ENCODE measurements at regions not wholly inside any gene's neighbourhood (a gene's known extent, or its start where the extent isn't known, plus 50 kb on each side); places are given as distances from the start of the nearest gene placed in this dataset.

DNA sequence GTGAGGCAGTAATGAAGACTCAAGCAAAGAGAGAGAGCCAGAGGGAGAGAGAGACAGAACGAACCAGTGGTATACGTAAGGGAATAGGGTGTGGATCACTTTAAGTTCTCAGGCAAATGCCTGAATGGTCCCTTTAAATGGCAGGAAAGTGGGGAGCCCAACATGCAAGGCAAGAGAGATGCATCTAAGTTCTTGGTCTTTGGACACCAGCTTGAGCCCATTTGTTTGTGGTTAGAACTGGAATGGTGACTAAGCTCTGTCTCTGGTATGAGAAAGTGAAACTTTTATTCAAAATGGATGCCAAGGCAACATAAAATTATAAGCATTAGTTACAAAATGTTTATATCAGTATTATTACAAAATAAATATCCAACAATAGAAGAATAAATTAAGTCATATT lies 192.2 kb upstream of the ALG10 start:
- Mint-ChIP-seq H3K36me3 (ENCODE audit: low read depth, unreplicated experiment) (no peaks in the 10 kb centered on the region), H3K27ac (ENCODE audit: unreplicated experiment) (peak overlapping the region; percentile 87), H3K4me1 (ENCODE audit: low read depth, unreplicated experiment) (peaks cover 15% of the 10 kb centered on the region), H3K9me3 (ENCODE audit: unreplicated experiment) (no peaks in the 10 kb centered on the region), H3K27me3 (ENCODE audit: low read depth, unreplicated experiment) (no peaks in the 10 kb centered on the region), H3K4me3 (ENCODE audit: unreplicated experiment) (no peak overlapping the region)
- no peak overlapping the region for H3K4me3 ChIP-seq (ENCODE audit: insufficient read depth, low read depth, low read length)
- H3K4me2 ChIP-seq (ENCODE audit: low read length): no peak overlapping the region
- H3K27me3 ChIP-seq (ENCODE audit: insufficient read depth, low read length): no peaks in the 10 kb centered on the region
- H3K9me3 ChIP-seq (ENCODE audit: insufficient read depth, low read depth, low read length): no peaks in the 10 kb centered on the region
- H3K9ac ChIP-seq (ENCODE audit: low read length): no peak overlapping the region
- H3K36me3 ChIP-seq (ENCODE audit: insufficient read depth, low read length): no peaks in the 10 kb centered on the region
- TF ChIP-seq, protein P1, sequence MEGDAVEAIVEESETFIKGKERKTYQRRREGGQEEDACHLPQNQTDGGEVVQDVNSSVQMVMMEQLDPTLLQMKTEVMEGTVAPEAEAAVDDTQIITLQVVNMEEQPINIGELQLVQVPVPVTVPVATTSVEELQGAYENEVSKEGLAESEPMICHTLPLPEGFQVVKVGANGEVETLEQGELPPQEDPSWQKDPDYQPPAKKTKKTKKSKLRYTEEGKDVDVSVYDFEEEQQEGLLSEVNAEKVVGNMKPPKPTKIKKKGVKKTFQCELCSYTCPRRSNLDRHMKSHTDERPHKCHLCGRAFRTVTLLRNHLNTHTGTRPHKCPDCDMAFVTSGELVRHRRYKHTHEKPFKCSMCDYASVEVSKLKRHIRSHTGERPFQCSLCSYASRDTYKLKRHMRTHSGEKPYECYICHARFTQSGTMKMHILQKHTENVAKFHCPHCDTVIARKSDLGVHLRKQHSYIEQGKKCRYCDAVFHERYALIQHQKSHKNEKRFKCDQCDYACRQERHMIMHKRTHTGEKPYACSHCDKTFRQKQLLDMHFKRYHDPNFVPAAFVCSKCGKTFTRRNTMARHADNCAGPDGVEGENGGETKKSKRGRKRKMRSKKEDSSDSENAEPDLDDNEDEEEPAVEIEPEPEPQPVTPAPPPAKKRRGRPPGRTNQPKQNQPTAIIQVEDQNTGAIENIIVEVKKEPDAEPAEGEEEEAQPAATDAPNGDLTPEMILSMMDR (IDR thresholded peaks at IDR 0.05; ENCODE audit: insufficient read depth, low read depth, low read length): no peak
- TF ChIP-seq EZH2 (IDR thresholded peaks at IDR 0.05; ENCODE audit: insufficient read depth, low read length): no peak
- DNase-seq (ENCODE audit: low read depth) (no peak), FAIRE-seq (no peak)
- no peaks in the 10 kb centered on the region for H3K79me2 ChIP-seq (ENCODE audit: insufficient read depth, low read length)
- H2AFZ ChIP-seq (ENCODE audit: low read depth, low read length): no peak overlapping the region
- H3K27ac ChIP-seq (ENCODE audit: low read depth, low read length): no peak overlapping the region
- H3K4me1 ChIP-seq (ENCODE audit: insufficient read depth, low read length): no peaks in the 10 kb centered on the region
- H4K20me1 ChIP-seq (ENCODE audit: insufficient read depth, low read length): no peaks in the 10 kb centered on the region

DNA sequence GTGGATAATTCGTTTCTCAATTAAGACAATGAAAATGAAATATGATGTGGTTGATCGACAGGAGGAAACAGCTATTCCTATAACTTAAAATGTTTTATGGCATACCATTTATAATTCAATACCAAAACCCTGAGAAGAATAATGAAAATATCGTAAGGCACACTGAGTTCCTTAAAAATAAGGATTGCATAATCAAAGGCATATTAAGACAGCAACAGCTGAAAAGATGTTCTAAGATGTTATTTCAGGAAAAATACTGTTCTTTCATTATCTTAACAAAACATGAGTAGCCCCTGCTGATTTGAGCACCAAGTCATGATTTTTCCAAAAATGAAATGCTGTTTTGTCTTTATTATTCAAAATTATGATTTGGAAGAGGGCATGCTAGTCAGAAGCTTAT lies 189.4 kb upstream of the ALG10 start:
- Mint-ChIP-seq H3K27me3 (ENCODE audit: low read depth, unreplicated experiment) (no peaks in the 10 kb centered on the region), H3K27ac (ENCODE audit: unreplicated experiment) (no peak overlapping the region), H3K9me3 (ENCODE audit: unreplicated experiment) (no peaks in the 10 kb centered on the region), H3K4me1 (ENCODE audit: low read depth, unreplicated experiment) (peaks cover 5% of the 10 kb centered on the region), H3K4me3 (ENCODE audit: unreplicated experiment) (no peak overlapping the region), H3K36me3 (ENCODE audit: low read depth, unreplicated experiment) (no peaks in the 10 kb centered on the region)
- H3K9ac ChIP-seq (ENCODE audit: low read length): no peak overlapping the region
- no peak overlapping the region for H2AFZ ChIP-seq (ENCODE audit: low read depth, low read length)
- no peak for TF ChIP-seq EZH2 (IDR thresholded peaks at IDR 0.05; ENCODE audit: insufficient read depth, low read length)
- TF ChIP-seq, protein P1 (IDR thresholded peaks at IDR 0.05; ENCODE audit: insufficient read depth, low read depth, low read length): no peak
- H3K9me3 ChIP-seq (ENCODE audit: insufficient read depth, low read depth, low read length): no peaks in the 10 kb centered on the region
- FAIRE-seq (no peak), DNase-seq (ENCODE audit: low read depth) (no peak)
- H3K4me1 ChIP-seq (ENCODE audit: insufficient read depth, low read length): no peaks in the 10 kb centered on the region
- H3K27ac ChIP-seq (ENCODE audit: low read depth, low read length): no peak overlapping the region
- H3K4me2 ChIP-seq (ENCODE audit: low read length): no peak overlapping the region
- no peaks in the 10 kb centered on the region for H3K36me3 ChIP-seq (ENCODE audit: insufficient read depth, low read length)
- H3K4me3 ChIP-seq (ENCODE audit: insufficient read depth, low read depth, low read length): no peak overlapping the region
- H3K79me2 ChIP-seq (ENCODE audit: insufficient read depth, low read length): no peaks in the 10 kb centered on the region
- no peaks in the 10 kb centered on the region for H3K27me3 ChIP-seq (ENCODE audit: insufficient read depth, low read length)
- H4K20me1 ChIP-seq (ENCODE audit: insufficient read depth, low read length): no peaks in the 10 kb centered on the region

DNA sequence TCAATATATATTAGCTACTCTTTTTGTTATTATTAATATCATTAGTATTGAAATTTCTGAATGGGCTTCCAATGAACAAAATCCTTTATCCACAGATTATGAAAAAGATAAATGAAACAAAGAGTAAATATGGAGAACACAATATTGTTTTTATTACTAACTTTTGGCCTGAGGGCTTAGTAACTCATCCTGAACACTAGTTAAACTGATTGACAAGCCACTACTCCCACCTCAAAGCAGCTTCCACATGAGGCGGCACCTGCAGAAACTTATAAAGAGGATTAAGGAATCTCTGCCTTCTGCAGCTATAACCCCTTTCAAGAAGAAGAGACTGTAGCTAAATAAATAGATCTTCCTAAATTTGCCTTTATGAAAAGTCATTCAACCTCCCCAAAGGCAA lies 187.6 kb upstream of the ALG10 start:
- peaks cover 4% of the 10 kb centered on the region for H3K4me1 Mint-ChIP-seq (ENCODE audit: low read depth, unreplicated experiment)
- Histone ChIP-seq H3K79me2 (ENCODE audit: insufficient read depth, low read length) (no peaks in the 10 kb centered on the region), H3K36me3 (ENCODE audit: insufficient read depth, low read length) (no peaks in the 10 kb centered on the region), H4K20me1 (ENCODE audit: insufficient read depth, low read length) (no peaks in the 10 kb centered on the region), H3K9me3 (ENCODE audit: insufficient read depth, low read depth, low read length) (no peaks in the 10 kb centered on the region), H3K27ac (ENCODE audit: low read depth, low read length) (no peak overlapping the region), H3K9ac (ENCODE audit: low read length) (no peak overlapping the region), H3K4me1 (ENCODE audit: insufficient read depth, low read length) (no peaks in the 10 kb centered on the region), H3K4me2 (ENCODE audit: low read length) (no peak overlapping the region), H3K27me3 (ENCODE audit: insufficient read depth, low read length) (no peaks in the 10 kb centered on the region), H2AFZ (ENCODE audit: low read depth, low read length) (no peak overlapping the region), H3K4me3 (ENCODE audit: insufficient read depth, low read depth, low read length) (no peak overlapping the region)
- no peaks in the 10 kb centered on the region for H3K36me3 Mint-ChIP-seq (ENCODE audit: low read depth, unreplicated experiment)
- no peak overlapping the region for H3K4me3 Mint-ChIP-seq (ENCODE audit: unreplicated experiment)
- TF ChIP-seq EZH2 (IDR thresholded peaks at IDR 0.05; ENCODE audit: insufficient read depth, low read length): no peak
- TF ChIP-seq, protein P1 (IDR thresholded peaks at IDR 0.05; ENCODE audit: insufficient read depth, low read depth, low read length): no peak
- no peaks in the 10 kb centered on the region for H3K27me3 Mint-ChIP-seq (ENCODE audit: low read depth, unreplicated experiment)
- FAIRE-seq: no peak
- H3K27ac Mint-ChIP-seq (ENCODE audit: unreplicated experiment): no peak overlapping the region
- H3K9me3 Mint-ChIP-seq (ENCODE audit: unreplicated experiment): no peaks in the 10 kb centered on the region
- DNase-seq (ENCODE audit: low read depth): no peak

Measured in astrocyte (in vitro differentiated cells and primary cell).